Activated T-cell treated with anti-CD3 and anti-CD28 coated beads, Interleukin-2, amount 50 U/mL, for 24 hours (primary cell): ENCODE measurements at regions not wholly inside any gene's neighbourhood (a gene's known extent, or its start where the extent isn't known, plus 50 kb on each side); places are given as distances from the start of the nearest gene placed in this dataset.

Experiments
- DNase-seq: peaks from one replicate; pipeline ENCODE4 v3.0.0-alpha.2; 2020
- H3K27ac Mint-ChIP-seq: 2 replicates; pipeline ENCODE4 v1.8.0; 2020; ENCODE audit warnings: mild to moderate bottlenecking, mixed read lengths
- H3K27me3 Mint-ChIP-seq: 2 replicates; pipeline ENCODE4 v1.8.0; 2020; ENCODE audit warnings: mixed read lengths
- H3K36me3 Mint-ChIP-seq: 2 replicates; pipeline ENCODE4 v1.8.0; 2020; ENCODE audit warnings: low read depth, mixed read lengths
- H3K4me1 Mint-ChIP-seq: 2 replicates; pipeline ENCODE4 v1.8.0; 2020; ENCODE audit warnings: low read depth, mixed read lengths
- H3K4me3 Mint-ChIP-seq: 2 replicates; pipeline ENCODE4 v1.8.0; 2020; ENCODE audit warnings: mild to moderate bottlenecking, moderate library complexity, mixed read lengths
- H3K9me3 Mint-ChIP-seq: 2 replicates; pipeline ENCODE4 v1.8.0; 2020; ENCODE audit warnings: mixed read lengths

DNA sequence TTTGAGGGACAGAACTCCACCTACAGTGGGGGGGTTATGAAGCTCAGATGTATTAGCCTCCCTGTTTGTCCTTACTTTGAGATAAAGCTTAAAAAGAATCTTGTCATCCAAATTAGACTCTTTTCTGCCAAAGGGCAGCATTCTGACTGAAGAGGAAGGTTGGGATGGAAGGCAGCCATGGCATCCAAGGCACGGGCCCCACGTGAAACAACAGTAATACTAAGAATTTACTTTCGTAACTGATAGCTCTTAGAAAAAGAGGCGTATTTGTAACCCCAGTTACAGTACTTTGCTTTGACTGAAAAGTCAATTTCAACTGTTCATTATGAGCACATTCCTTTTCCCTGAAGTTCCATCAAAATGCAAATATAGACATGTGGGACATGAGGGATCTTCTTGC lies 168.5 kb downstream of the ARRDC3 start:
- H3K27me3 Mint-ChIP-seq = peaks cover 17% of the 10 kb centered on the region
- no peak overlapping the region for H3K27ac Mint-ChIP-seq
- no peak overlapping the region for H3K4me3 Mint-ChIP-seq
- H3K9me3 Mint-ChIP-seq = no peaks in the 10 kb centered on the region
- no peak for DNase-seq
- no peaks in the 10 kb centered on the region for H3K36me3 Mint-ChIP-seq
- H3K4me1 Mint-ChIP-seq = no peaks in the 10 kb centered on the region
